GM10266 (cell line): ENCODE measurements at regions not wholly inside any gene's neighbourhood (a gene's known extent, or its start where the extent isn't known, plus 50 kb on each side); places are given as distances from the start of the nearest gene placed in this dataset.
A peak's percentile ranks its signal among the peaks of the same experiment; 100 is the strongest.
"Not testable (repeated sequence)": the region's sequence is repeated elsewhere in the genome, so short reads cannot be mapped to it uniquely, and the experiment has no call there.

Source experiments
- DNase-seq: peaks from one replicate; pipeline ENCODE4 v3.0.0; 2012; ENCODE audit errors: extremely low spot score
- CTCF ChIP-seq: IDR thresholded peaks from 2 replicates; pipeline ENCODE4 v1.5.1; 2012; ENCODE audit warnings: mild to moderate bottlenecking, low read depth; ENCODE audit not compliant: control insufficient read depth, insufficient read depth; ENCODE audit errors: missing control alignments

DNA sequence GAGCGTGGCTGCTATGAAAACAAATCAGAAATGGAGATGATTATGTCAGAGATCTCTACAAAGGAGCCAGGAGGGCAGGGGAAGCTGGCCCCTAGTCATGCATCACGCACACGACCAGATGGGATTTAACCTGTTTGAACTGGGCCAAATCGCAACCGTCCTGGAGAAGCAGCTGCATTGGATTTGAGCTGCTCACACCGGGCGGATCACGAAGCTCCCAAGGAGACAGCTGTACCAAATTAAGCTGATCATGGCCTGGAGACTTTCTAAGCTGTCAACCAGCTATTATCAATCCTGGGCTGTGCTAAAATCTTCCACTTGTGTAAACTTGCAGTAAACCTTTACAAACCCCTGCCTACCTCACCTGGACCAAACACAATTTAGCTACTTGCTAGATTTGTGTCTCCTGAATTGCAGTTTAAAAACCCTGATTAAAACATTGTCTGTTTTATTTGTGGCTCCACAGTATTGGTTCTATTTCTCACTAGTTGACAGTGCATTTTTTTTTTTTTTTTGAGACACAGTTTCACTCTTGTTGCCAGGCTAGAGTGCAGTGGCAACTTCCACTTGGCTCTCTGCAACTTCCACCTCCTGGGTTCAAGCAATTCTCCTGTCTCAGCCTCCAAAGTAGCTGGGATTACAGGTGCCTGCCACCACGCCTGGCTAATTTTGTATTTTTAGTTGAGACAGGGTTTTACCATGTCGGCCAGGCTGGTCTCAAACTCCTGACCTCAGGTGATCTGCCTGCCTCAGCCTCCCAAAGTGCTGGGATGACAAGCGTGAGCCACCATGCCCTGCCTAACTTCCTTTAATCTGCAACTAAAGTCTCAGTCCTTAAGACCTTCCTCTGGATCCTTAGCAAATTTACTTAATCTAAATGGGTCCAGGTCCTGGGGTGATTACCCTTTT is 98.3 kb upstream of the GRIN2A start:
- no peak for TF ChIP-seq CTCF
- DNase-seq: no peak

DNA sequence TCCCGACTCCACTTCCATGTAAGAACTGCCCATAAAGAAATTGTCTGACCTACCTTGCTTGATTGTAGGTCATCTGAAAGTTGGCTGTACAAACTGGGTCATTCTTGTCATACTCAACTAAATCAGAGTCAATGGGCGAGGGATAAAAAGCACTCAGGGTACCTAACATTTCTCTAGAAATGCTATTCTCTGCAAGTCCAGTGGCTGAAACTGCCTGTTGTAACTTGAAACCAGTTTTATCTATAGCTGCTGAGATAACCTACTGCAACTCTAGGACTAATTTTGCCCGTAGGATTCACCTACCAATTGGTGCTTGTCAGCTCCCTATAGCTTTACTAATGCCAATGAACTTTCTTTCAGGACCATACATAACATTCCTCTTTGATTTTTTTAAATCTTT is 100.1 kb upstream of the GRIN2A start:
- TF ChIP-seq CTCF: no peak

DNA sequence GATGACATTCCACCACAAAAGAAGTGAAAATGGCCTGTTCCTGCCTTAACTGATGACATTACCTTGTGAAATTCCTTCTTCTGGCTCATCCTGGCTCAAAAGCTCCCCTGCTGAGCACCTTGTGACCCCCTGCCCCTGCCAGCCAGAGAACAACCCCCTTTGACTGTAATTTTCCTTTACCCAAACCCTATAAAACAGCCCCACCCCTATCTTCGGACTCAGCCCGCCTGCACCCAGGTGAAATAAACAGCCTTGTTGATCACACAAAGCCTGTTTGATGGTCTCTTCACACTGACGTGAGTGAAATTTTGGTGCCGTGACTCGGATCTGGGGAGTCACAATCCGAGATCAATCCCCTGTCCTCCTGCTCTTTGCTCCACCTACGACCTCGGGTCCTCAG is 101.0 kb upstream of the GRIN2A start:
- DNase-seq: not testable (repeated sequence)

More for the DNA sequence above, 100.1 kb upstream of the GRIN2A start:
- no peak for DNase-seq

DNA sequence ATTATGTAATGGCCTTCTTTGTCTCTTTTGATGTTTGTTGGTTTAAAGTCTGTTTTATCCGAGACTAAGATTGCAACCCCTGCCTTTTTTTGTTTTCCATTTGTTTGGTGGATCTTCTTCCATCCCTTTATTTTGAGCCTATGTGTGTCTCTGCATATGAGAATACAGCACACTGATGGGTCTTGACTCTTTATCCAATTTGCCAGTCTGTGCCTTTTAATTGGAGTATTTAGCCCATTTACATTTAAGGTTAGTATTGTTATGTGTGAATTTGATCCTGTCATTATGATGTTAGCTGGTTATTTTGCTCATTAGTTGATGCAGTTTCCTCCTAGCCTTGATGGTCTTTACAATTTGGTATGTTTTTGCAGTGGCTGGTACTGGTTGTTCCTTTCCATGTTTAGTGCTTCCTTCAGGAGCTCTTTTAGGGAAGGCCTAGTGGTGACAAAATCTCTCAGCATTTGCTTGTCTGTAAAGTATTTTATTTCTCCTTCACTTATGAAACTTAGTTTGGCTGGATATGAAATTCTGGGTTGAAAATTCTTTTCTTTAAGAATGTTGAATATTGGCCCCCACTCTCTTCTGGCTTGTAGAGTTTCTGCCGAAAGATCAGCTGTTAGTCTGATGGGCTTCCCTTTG is 95.3 kb upstream of the ATF7IP2 start:
- not testable (repeated sequence) for DNase-seq

DNA sequence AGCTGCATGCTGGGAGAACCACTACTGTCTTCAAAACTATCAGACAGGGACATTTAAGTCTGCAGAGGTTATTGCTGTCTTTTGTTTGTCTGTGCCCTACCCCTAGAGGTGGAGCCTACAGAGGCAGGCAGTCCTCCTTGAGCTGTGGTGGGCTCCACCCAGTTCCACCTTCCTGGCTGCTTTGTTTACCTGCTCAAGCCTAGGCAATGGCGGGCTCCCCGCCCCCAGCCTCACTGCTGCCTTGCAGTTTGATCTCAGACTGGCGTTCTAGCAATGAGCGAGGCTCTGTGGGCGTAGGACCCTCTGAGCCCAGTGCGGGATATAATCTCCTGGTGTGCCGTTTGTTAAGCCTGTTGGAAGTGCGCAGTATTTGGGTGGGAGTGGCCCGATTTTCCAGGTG is 93.7 kb upstream of the ATF7IP2 start:
- not testable (repeated sequence) for DNase-seq

GRCh38 chr16:10292976-10293375 is 92.9 kb upstream of the ATF7IP2 start:
- not testable (repeated sequence) for DNase-seq

- not testable (repeated sequence) for DNase-seq
Observed at GRCh38 chr16:10294153-10294552, 91.7 kb upstream of the ATF7IP2 start.

- no peak for DNase-seq
- no peak for TF ChIP-seq CTCF
Observed at GRCh38 chr16:10296956-10297340, 88.9 kb upstream of the ATF7IP2 start.

DNA sequence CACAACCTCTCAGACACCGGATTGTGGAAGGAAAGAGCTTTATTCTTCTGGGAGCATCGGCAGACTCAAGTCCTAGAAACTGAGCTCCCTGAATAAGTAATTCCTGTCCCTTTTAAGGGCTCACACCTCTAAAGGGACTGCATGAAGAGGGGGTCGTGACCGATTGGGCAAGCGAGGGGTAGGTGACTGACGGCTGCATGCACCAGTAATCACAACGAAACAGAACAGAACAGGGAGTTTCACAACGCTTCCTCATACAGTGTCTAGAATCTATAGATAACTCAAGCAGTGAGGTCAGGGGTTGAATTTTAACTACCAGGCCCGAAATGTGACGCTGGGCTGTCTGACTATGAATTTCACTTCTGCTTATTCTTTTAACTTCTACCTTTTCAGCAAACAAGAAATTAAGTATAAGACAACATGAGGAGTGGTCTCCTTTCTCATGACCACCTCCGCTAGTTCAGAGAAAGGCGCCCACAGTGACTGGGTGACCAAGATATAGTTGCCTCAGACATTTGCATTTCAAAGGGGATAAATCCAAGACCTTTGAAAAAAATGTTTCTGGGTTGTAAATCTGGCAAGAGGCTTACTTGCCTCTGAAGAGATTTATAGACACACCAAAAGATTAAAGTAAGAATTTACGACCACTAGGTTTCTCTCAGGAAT is 88.4 kb upstream of the ATF7IP2 start:
- no peak for TF ChIP-seq CTCF
- DNase-seq: peak; percentile 73

GRCh38 chr16:10300905-10301304 is 85.0 kb upstream of the ATF7IP2 start:
- no peak for TF ChIP-seq CTCF
- no peak for DNase-seq

DNA sequence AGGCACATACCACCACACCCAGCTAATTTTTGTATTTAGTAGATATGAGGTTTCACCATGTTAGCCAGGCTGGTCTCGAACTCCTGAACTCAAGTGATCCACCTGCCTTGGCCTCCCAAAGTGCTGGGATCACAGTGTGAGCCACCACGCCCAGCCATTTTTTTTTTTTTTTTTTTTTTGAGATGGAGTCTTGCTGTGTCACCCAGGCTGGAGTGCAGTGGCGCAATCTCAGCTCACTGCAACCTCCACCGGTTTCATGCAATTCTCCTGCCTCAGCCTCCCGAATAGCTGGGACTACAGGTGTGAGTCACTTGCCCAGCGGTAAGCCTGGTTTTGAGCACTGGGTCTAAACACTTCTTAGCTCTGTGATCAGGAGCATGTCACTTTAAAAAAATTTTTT is 84.3 kb upstream of the ATF7IP2 start:
- not testable (repeated sequence) for DNase-seq
